Activated CD4-positive, alpha-beta T cell treated with anti-CD3 and anti-CD28 coated beads, Interleukin-2, amount 50 U/mL, for 24 hours (primary cell): ENCODE measurements at regions not wholly inside any gene's neighbourhood (a gene's known extent, or its start where the extent isn't known, plus 50 kb on each side); places are given as distances from the start of the nearest gene placed in this dataset.

Experiments
- DNase-seq, 2 donors: peaks; one replicate each; pipeline ENCODE4 v3.0.0-alpha.2; 2020; ENCODE audit warnings: low read depth in 1 of 2, low spot score in 1 of 2

GRCh38 chr13:109533350-109533749, 253.0 kb downstream of the IRS2 start:
- no peak for DNase-seq

- no peak for DNase-seq
These were observed 256.4 kb downstream of the IRS2 start for GRCh38 chr13:109529964-109530363.

- no peak for DNase-seq
These were observed 264.7 kb downstream of the IRS2 start for GRCh38 chr13:109521719-109522118.

- DNase-seq: no peak
These were observed 268.9 kb downstream of the IRS2 start for GRCh38 chr13:109517517-109517916.

- DNase-seq: no peak
These were observed 270.2 kb downstream of the IRS2 start for GRCh38 chr13:109516186-109516585.

- no peak for DNase-seq
These were observed 276.4 kb downstream of the IRS2 start for GRCh38 chr13:109510013-109510412.

- DNase-seq: no peak
These were observed 277.1 kb downstream of the IRS2 start for GRCh38 chr13:109509154-109509900.

- no peak for DNase-seq
These were observed 286.1 kb downstream of the IRS2 start for GRCh38 chr13:109500146-109500773.

GRCh38 chr13:109497917-109498316, 288.5 kb downstream of the IRS2 start:
- no peak for DNase-seq

- DNase-seq: no peak
These were observed 290.2 kb downstream of the IRS2 start for GRCh38 chr13:109496216-109496615.

GRCh38 chr13:109494925-109495369, 291.4 kb downstream of the IRS2 start:
- no peak for DNase-seq

- DNase-seq: no peak
These were observed 301.1 kb downstream of the IRS2 start for GRCh38 chr13:109485136-109485794.

- DNase-seq: no peak
These were observed 303.1 kb downstream of the IRS2 start for GRCh38 chr13:109483284-109483683.

- DNase-seq: no peak
These were observed 305.3 kb downstream of the IRS2 start for GRCh38 chr13:109481040-109481439.

- no peak for DNase-seq
These were observed 306.1 kb downstream of the IRS2 start for GRCh38 chr13:109480011-109480955.

- DNase-seq: no peak
These were observed 306.8 kb downstream of the IRS2 start for GRCh38 chr13:109479534-109479933.

GRCh38 chr13:109476001-109476400, 310.4 kb downstream of the IRS2 start:
- DNase-seq: no peak

GRCh38 chr13:109468123-109468522, 318.3 kb downstream of the IRS2 start:
- no peak for DNase-seq

- DNase-seq: no peak
These were observed 321.2 kb downstream of the IRS2 start for GRCh38 chr13:109465148-109465547.

- DNase-seq: no peak
These were observed 332.0 kb downstream of the IRS2 start for GRCh38 chr13:109454167-109454917.
